ENCODE measurements at regions not wholly inside any gene's neighbourhood (a gene's known extent, or its start where the extent isn't known, plus 50 kb on each side); places are given as distances from the start of the nearest gene placed in this dataset.

GRCh38 chr17:71437166-71437565 is 683.7 kb upstream of the SOX9 start:
- intact Hi-C loops (cut with DNase I): no loop called here
- TF ChIP-seq, protein P1, sequence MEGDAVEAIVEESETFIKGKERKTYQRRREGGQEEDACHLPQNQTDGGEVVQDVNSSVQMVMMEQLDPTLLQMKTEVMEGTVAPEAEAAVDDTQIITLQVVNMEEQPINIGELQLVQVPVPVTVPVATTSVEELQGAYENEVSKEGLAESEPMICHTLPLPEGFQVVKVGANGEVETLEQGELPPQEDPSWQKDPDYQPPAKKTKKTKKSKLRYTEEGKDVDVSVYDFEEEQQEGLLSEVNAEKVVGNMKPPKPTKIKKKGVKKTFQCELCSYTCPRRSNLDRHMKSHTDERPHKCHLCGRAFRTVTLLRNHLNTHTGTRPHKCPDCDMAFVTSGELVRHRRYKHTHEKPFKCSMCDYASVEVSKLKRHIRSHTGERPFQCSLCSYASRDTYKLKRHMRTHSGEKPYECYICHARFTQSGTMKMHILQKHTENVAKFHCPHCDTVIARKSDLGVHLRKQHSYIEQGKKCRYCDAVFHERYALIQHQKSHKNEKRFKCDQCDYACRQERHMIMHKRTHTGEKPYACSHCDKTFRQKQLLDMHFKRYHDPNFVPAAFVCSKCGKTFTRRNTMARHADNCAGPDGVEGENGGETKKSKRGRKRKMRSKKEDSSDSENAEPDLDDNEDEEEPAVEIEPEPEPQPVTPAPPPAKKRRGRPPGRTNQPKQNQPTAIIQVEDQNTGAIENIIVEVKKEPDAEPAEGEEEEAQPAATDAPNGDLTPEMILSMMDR (IDR thresholded peaks at IDR 0.05): no peak
- Histone ChIP-seq H3K36me3 (no peaks in the 10 kb centered on the region), H3K27me3 (no peaks in the 10 kb centered on the region), H3K27ac (no peak overlapping the region), H3K9me3 (no peaks in the 10 kb centered on the region), H3K4me1 (no peaks in the 10 kb centered on the region), H3K4me3 (no peak overlapping the region)
- DNase-seq (ENCODE audit: low spot score in 2 of 2): no peak

- no peak for DNase-seq (ENCODE audit: low spot score in 2 of 2)
- no peak overlapping the region for H3K4me3 ChIP-seq
- no peaks in the 10 kb centered on the region for H3K27me3 ChIP-seq
- H3K36me3 ChIP-seq: no peaks in the 10 kb centered on the region
- H3K9me3 ChIP-seq: no peaks in the 10 kb centered on the region
- intact Hi-C loops (cut with DNase I): no loop called here
- H3K4me1 ChIP-seq: no peaks in the 10 kb centered on the region
- no peak overlapping the region for H3K27ac ChIP-seq
- TF ChIP-seq, protein P1 (IDR thresholded peaks at IDR 0.05): no peak
Observed at GRCh38 chr17:71438631-71439146, 682.1 kb upstream of the SOX9 start.

- H3K9me3 ChIP-seq: no peaks in the 10 kb centered on the region
- H3K4me3 ChIP-seq: no peak overlapping the region
- TF ChIP-seq, protein P1 (IDR thresholded peaks at IDR 0.05): no peak
- H3K36me3 ChIP-seq: no peaks in the 10 kb centered on the region
- no peaks in the 10 kb centered on the region for H3K27me3 ChIP-seq
- no peaks in the 10 kb centered on the region for H3K4me1 ChIP-seq
- no peak overlapping the region for H3K27ac ChIP-seq
- intact Hi-C loops (cut with DNase I): no loop called here
- no peak for DNase-seq (ENCODE audit: low spot score in 2 of 2)
Observed at GRCh38 chr17:71440513-71440912, 680.3 kb upstream of the SOX9 start.

DNA sequence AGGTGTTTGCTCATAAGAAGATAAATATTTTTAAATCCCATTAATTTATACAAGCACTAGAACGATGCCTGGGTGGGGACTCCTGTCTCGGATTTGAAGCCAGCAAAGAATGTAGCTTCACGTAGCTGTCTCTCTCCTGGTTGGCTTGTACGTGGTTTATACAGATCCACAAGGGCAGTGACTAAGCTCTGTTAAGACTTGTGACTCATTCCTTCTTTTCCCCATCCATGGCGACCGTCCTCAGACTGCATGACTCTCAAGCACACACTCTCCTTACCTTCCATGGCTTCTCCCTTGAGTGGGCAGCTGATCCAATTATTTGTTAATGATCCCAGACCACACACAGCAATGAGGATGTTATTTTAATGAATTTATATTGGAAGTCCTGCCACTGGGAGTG is 679.7 kb upstream of the SOX9 start:
- no peak for DNase-seq (ENCODE audit: low spot score in 2 of 2)
- no peaks in the 10 kb centered on the region for H3K4me1 ChIP-seq
- intact Hi-C loops (cut with DNase I): no loop called here

DNA sequence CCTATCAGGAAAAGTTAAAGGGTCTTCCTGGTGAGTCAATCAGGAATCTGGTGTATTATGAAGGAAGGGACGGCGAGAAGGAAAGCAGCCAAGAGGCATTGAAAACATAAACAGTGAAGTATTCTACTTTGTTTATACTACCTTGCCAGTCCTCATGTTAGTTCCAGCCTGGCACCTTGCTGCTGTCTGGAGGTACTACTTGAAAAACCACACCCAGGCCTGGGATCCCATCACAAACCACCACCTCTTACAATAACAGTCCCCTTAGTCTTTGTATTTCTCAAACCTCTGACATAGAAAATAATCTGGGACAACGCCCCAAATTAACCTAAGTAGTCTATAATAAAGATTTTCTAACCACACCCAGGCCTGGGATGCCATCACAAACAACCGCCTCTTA is 676.7 kb upstream of the SOX9 start:
- DNase-seq (ENCODE audit: low spot score in 2 of 2): no peak
- intact Hi-C loops (cut with DNase I): no loop called here
- Histone ChIP-seq H3K27ac (no peak overlapping the region), H3K4me1 (no peaks in the 10 kb centered on the region), H3K4me3 (no peak overlapping the region), H3K9me3 (no peaks in the 10 kb centered on the region), H3K36me3 (no peaks in the 10 kb centered on the region), H3K27me3 (no peaks in the 10 kb centered on the region)
- TF ChIP-seq, protein P1 (IDR thresholded peaks at IDR 0.05): no peak

More for the DNA sequence above, 679.7 kb upstream of the SOX9 start:
- Histone ChIP-seq H3K27ac (no peak overlapping the region), H3K4me3 (no peak overlapping the region), H3K9me3 (no peaks in the 10 kb centered on the region), H3K36me3 (no peaks in the 10 kb centered on the region), H3K27me3 (no peaks in the 10 kb centered on the region)
- TF ChIP-seq, protein P1 (IDR thresholded peaks at IDR 0.05): no peak
